Liver (tissue), 8 donors: ENCODE measurements at regions not wholly inside any gene's neighbourhood (a gene's known extent, or its start where the extent isn't known, plus 50 kb on each side); places are given as distances from the start of the nearest gene placed in this dataset.

Experiments used
- DNase-seq: peaks from one replicate; pipeline ENCODE4 v3.0.0-alpha.2; 2017; ENCODE audit warnings: low spot score
- H3K27ac ChIP-seq, 2 donors: one replicate each; pipeline ENCODE4 v1.7.0; 2013; ENCODE audit warnings: inconsistent platforms in 2 of 2, low read length in 2 of 2, control low read depth in 1 of 2, low read depth in 1 of 2, mild to moderate bottlenecking in 1 of 2
- H3K27me3 ChIP-seq, 4 donors: one replicate each; pipeline versions ENCODE4 v1.6.1 to v1.7.0; 2013; ENCODE audit warnings: low read length in 3 of 4, inconsistent platforms in 1 of 4, mild to moderate bottlenecking in 1 of 4, moderate library complexity in 1 of 4; ENCODE audit not compliant: control insufficient read depth in 4 of 4, insufficient read depth in 4 of 4
- H3K36me3 ChIP-seq, 4 donors: one replicate each; pipeline versions ENCODE4 v1.6.1 to v1.7.0; 2013; ENCODE audit warnings: low read length in 3 of 4, mild to moderate bottlenecking in 3 of 4, low read depth in 1 of 4, moderate library complexity in 1 of 4; ENCODE audit not compliant: control insufficient read depth in 4 of 4, insufficient read depth in 3 of 4
- H3K4me1 ChIP-seq, 4 donors: one replicate each; pipeline versions ENCODE4 v1.6.1 to v1.7.0; 2013; ENCODE audit warnings: low read length in 3 of 4, mild to moderate bottlenecking in 3 of 4, moderate library complexity in 1 of 4; ENCODE audit not compliant: control insufficient read depth in 4 of 4, insufficient read depth in 4 of 4
- H3K4me3 ChIP-seq, 3 donors: one replicate each; pipeline versions ENCODE4 v1.6.1 to v1.7.0; 2013; ENCODE audit warnings: low read length in 3 of 3, control low read depth in 1 of 3, low read depth in 1 of 3, mild to moderate bottlenecking in 1 of 3
- H3K9ac ChIP-seq, 2 donors: one replicate each; pipeline ENCODE4 v1.7.0; 2013; ENCODE audit warnings: low read length in 2 of 2, mild to moderate bottlenecking in 2 of 2, moderate library complexity in 2 of 2, control low read depth in 1 of 2, low read depth in 1 of 2
- H3K9me3 ChIP-seq, 4 donors: one replicate each; pipeline versions ENCODE4 v1.6.1 to v1.7.0; 2013; ENCODE audit warnings: low read length in 3 of 4; ENCODE audit not compliant: control insufficient read depth in 4 of 4
- ATF3 ChIP-seq: IDR thresholded peaks from 2 replicates; pipeline ENCODE4 v1.6.1; 2016; ENCODE audit warnings: antibody characterized with exemption
- EGR1 ChIP-seq, 2 donors: IDR thresholded peaks; 2 replicates each; pipeline ENCODE4 v1.6.1; 2016 to 2018; ENCODE audit warnings: antibody characterized with exemption in 2 of 2, low read depth in 2 of 2
- FOXA1 ChIP-seq: IDR thresholded peaks from 2 replicates; pipeline ENCODE4 v1.6.1; 2016; ENCODE audit warnings: antibody characterized with exemption
- FOXA2 ChIP-seq: IDR thresholded peaks from 2 replicates; pipeline ENCODE4 v1.6.1; 2016; ENCODE audit warnings: antibody characterized with exemption
- GABPA ChIP-seq, 2 donors: IDR thresholded peaks in 1 of 2; conservative IDR thresholded peaks in 1 of 2; 2 replicates each; pipeline ENCODE4 v1.6.1; 2016; ENCODE audit warnings: antibody characterized with exemption in 2 of 2, mild to moderate bottlenecking in 1 of 2, moderate library complexity in 1 of 2
- HNF4A ChIP-seq, 2 donors: conservative IDR thresholded peaks; 2 replicates each; pipeline ENCODE4 v1.6.1; 2016; ENCODE audit warnings: antibody characterized with exemption in 2 of 2, mild to moderate bottlenecking in 2 of 2
- HNF4G ChIP-seq: IDR thresholded peaks from 2 replicates; pipeline ENCODE4 v1.6.1; 2016; ENCODE audit warnings: antibody characterized with exemption
- JUND ChIP-seq, 2 donors: IDR thresholded peaks; 2 replicates each; pipeline ENCODE4 v1.6.1; 2016; ENCODE audit warnings: antibody characterized with exemption in 2 of 2
- NR2F2 ChIP-seq: IDR thresholded peaks from 2 replicates; pipeline ENCODE4 v1.6.1; 2016; ENCODE audit warnings: antibody characterized with exemption
- RAD21 ChIP-seq, 2 donors: IDR thresholded peaks; 2 replicates each; pipeline ENCODE4 v1.6.1; 2016; ENCODE audit warnings: antibody characterized with exemption in 2 of 2, mild to moderate bottlenecking in 2 of 2
- RXRA ChIP-seq, 2 donors: IDR thresholded peaks; 2 replicates each; pipeline ENCODE4 v1.6.1; 2017 to 2018; ENCODE audit warnings: antibody characterized with exemption in 2 of 2, mild to moderate bottlenecking in 1 of 2
- SP1 ChIP-seq: IDR thresholded peaks from 2 replicates; pipeline ENCODE4 v1.6.1; 2018; ENCODE audit warnings: antibody characterized with exemption, mild to moderate bottlenecking
- TAF1 ChIP-seq: conservative IDR thresholded peaks from 2 replicates; pipeline ENCODE4 v1.6.1; 2016; ENCODE audit warnings: antibody characterized with exemption, mild to moderate bottlenecking
- YY1 ChIP-seq: IDR thresholded peaks from 2 replicates; pipeline ENCODE4 v1.6.1; 2016; ENCODE audit warnings: antibody characterized with exemption, mild to moderate bottlenecking
- ZBTB33 ChIP-seq: IDR thresholded peaks from 2 replicates; pipeline ENCODE4 v1.6.1; 2016; ENCODE audit warnings: antibody characterized with exemption
- WGBS: extraction: QIAGEN DNeasy Blood & Tissue Kit; methylation state at CpG from one replicate; pipeline ENCODE4 v1.1.7; 2013; 5-methylcytosine and 5-hydroxymethylcytosine counted together
- TF ChIP-seq, protein P1 (sequence below): IDR thresholded peaks from 2 replicates; pipeline ENCODE4 v1.6.1; 2016; ENCODE audit warnings: antibody characterized with exemption, mild to moderate bottlenecking
- TF ChIP-seq, protein P2 (sequence below): IDR thresholded peaks from 2 replicates; pipeline ENCODE4 v1.6.1; 2016; ENCODE audit warnings: antibody characterized with exemption
- TF ChIP-seq, protein P3 (sequence below): fragments of 150-350 bp; IDR thresholded peaks from 2 replicates; pipeline ENCODE4 v1.5.1; 2017; ENCODE audit warnings: improper control_type of control experiment, low read depth, low read length; ENCODE audit not compliant: missing input control
- donor health status: healthy.
- donor health status: healthy.
- donor health status: healthy.
- donor health status: healthy.
- donor health status: healthy.

DNA sequence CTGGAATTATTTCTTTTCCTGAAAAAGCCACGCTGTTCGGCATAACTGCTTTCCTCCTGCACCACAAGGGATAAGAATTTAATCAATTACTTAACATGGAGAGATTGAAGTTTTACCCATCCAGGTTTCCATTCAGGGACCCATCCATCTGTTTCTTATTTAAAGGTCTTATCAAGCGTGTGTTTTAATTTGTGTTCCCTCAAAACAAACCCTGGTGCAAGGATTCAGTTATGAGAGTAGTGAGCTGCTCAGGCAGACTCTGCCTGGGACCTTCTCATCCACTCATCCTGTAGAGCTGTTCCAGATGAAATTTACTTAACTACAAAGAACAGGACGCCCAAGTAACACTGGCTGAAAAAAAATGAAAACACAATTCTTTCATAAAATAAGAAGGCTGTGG is 97.8 kb downstream of the BANF2 start:
- Histone ChIP-seq H3K4me3 (no peak overlapping the region), H3K27me3 (no peaks in the 10 kb centered on the region), H3K36me3 (no peaks in the 10 kb centered on the region), H3K9me3 (no peaks in the 10 kb centered on the region), H3K27ac (no peak overlapping the region), H3K9ac (no peak overlapping the region), H3K4me1 (peaks cover 12 to 37% (median 26%) of the 10 kb centered on the region in 4 donors)
- no peak for DNase-seq
- WGBS, result 94% methylated on average over 4 of the region's 4 CpGs
- no peak for TF ChIP-seq SP1
- TF ChIP-seq, protein P1, sequence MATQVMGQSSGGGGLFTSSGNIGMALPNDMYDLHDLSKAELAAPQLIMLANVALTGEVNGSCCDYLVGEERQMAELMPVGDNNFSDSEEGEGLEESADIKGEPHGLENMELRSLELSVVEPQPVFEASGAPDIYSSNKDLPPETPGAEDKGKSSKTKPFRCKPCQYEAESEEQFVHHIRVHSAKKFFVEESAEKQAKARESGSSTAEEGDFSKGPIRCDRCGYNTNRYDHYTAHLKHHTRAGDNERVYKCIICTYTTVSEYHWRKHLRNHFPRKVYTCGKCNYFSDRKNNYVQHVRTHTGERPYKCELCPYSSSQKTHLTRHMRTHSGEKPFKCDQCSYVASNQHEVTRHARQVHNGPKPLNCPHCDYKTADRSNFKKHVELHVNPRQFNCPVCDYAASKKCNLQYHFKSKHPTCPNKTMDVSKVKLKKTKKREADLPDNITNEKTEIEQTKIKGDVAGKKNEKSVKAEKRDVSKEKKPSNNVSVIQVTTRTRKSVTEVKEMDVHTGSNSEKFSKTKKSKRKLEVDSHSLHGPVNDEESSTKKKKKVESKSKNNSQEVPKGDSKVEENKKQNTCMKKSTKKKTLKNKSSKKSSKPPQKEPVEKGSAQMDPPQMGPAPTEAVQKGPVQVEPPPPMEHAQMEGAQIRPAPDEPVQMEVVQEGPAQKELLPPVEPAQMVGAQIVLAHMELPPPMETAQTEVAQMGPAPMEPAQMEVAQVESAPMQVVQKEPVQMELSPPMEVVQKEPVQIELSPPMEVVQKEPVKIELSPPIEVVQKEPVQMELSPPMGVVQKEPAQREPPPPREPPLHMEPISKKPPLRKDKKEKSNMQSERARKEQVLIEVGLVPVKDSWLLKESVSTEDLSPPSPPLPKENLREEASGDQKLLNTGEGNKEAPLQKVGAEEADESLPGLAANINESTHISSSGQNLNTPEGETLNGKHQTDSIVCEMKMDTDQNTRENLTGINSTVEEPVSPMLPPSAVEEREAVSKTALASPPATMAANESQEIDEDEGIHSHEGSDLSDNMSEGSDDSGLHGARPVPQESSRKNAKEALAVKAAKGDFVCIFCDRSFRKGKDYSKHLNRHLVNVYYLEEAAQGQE, result no peak
- TF ChIP-seq FOXA1, result no peak
- TF ChIP-seq JUND (IDR thresholded peaks at IDR 0.05), result no peak
- no peak for TF ChIP-seq NR2F2
- TF ChIP-seq YY1, result no peak
- TF ChIP-seq FOXA2, result no peak
- TF ChIP-seq, protein P2, sequence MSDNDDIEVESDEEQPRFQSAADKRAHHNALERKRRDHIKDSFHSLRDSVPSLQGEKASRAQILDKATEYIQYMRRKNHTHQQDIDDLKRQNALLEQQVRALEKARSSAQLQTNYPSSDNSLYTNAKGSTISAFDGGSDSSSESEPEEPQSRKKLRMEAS, result no peak
- TF ChIP-seq TAF1, result no peak
- TF ChIP-seq RXRA (IDR thresholded peaks at IDR 0.05), result no peak
- TF ChIP-seq ATF3, result no peak
- TF ChIP-seq HNF4A (conservative IDR thresholded peaks at IDR 0.05), result no peak
- TF ChIP-seq, protein P3, sequence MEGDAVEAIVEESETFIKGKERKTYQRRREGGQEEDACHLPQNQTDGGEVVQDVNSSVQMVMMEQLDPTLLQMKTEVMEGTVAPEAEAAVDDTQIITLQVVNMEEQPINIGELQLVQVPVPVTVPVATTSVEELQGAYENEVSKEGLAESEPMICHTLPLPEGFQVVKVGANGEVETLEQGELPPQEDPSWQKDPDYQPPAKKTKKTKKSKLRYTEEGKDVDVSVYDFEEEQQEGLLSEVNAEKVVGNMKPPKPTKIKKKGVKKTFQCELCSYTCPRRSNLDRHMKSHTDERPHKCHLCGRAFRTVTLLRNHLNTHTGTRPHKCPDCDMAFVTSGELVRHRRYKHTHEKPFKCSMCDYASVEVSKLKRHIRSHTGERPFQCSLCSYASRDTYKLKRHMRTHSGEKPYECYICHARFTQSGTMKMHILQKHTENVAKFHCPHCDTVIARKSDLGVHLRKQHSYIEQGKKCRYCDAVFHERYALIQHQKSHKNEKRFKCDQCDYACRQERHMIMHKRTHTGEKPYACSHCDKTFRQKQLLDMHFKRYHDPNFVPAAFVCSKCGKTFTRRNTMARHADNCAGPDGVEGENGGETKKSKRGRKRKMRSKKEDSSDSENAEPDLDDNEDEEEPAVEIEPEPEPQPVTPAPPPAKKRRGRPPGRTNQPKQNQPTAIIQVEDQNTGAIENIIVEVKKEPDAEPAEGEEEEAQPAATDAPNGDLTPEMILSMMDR, result no peak
- no peak for TF ChIP-seq ZBTB33
- TF ChIP-seq RAD21 (IDR thresholded peaks at IDR 0.05), result no peak
- TF ChIP-seq GABPA (IDR thresholded peaks at IDR 0.05 in 1 of 2, conservative IDR thresholded peaks at IDR 0.05 in 1 of 2), result no peak
- TF ChIP-seq EGR1 (IDR thresholded peaks at IDR 0.05; ENCODE audit: low read depth in 2 of 2), result no peak
- no peak for TF ChIP-seq HNF4G
